OCI-LY3 (cell line): ENCODE measurements at regions not wholly inside any gene's neighbourhood (a gene's known extent, or its start where the extent isn't known, plus 50 kb on each side); places are given as distances from the start of the nearest gene placed in this dataset.

Experiments used
- EZH2phosphoT487 ChIP-seq: fragments of 200-600 bp; shearing (Covaris generic); IDR thresholded peaks from 2 replicates; pipeline ENCODE4 v1.6.1; 2018; ENCODE audit warnings: antibody characterized with exemption, mixed run types, low read depth
- TF ChIP-seq, protein P1 (sequence below): fragments of 200-600, 300-600 bp; sonication (generic); IDR thresholded peaks from 2 replicates; pipeline ENCODE4 v1.5.1; 2014; ENCODE audit warnings: antibody characterized with exemption, low read length, low read depth

GRCh38 chr12:104399740-104400612 lies 56.8 kb upstream of the CHST11 start:
- TF ChIP-seq, protein P1, sequence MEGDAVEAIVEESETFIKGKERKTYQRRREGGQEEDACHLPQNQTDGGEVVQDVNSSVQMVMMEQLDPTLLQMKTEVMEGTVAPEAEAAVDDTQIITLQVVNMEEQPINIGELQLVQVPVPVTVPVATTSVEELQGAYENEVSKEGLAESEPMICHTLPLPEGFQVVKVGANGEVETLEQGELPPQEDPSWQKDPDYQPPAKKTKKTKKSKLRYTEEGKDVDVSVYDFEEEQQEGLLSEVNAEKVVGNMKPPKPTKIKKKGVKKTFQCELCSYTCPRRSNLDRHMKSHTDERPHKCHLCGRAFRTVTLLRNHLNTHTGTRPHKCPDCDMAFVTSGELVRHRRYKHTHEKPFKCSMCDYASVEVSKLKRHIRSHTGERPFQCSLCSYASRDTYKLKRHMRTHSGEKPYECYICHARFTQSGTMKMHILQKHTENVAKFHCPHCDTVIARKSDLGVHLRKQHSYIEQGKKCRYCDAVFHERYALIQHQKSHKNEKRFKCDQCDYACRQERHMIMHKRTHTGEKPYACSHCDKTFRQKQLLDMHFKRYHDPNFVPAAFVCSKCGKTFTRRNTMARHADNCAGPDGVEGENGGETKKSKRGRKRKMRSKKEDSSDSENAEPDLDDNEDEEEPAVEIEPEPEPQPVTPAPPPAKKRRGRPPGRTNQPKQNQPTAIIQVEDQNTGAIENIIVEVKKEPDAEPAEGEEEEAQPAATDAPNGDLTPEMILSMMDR, result no peak
- no peak for TF ChIP-seq EZH2phosphoT487
